HepG2 (cell line): ENCODE measurements at regions not wholly inside any gene's neighbourhood (a gene's known extent, or its start where the extent isn't known, plus 50 kb on each side); places are given as distances from the start of the nearest gene placed in this dataset.

ENCODE experiments used
- ATAC-seq: fragments of 200-7000 bp; cut with Tn5 transposase; 3 replicates; pipeline ENCODE4 v1.9.1; 2020; ENCODE audit warnings: mild to moderate bottlenecking, moderate library complexity
- BruUV-seq: library from RNA; stranded (reverse); fragments of 400-500 nt; replicated peaks from 2 replicates; lab custom pipeline; 2021; lab: Mats Ljungman, UMichigan
- CTCF ChIA-PET: fragments of 300-600 bp; formaldehyde crosslinking; extraction: SDS; loops from one replicate; lab custom pipeline; 2021; ENCODE audit warnings: low total read pairs, inconsistent platforms, low intra/inter-chr PET ratio; lab: Yijun Ruan, JAX
- POLR2A ChIA-PET: fragments of 350-600 bp; sonication (Branson Sonifier 250); formaldehyde crosslinking; loops from one replicate; lab custom pipeline; 2020; ENCODE audit warnings: antibody characterized with exemption, inconsistent platforms; lab: Yijun Ruan, JAX
- DNase-seq: peaks from one replicate; pipeline ENCODE4 v3.0.0-alpha.2; 2015; ENCODE audit warnings: low spot score
- FAIRE-seq: peaks from 3 replicates; lab custom pipeline; 2011; peaks lifted over from hg19 to GRCh38; lab: Jason Lieb, UNC
- H2AFZ ChIP-seq: one replicate; pipeline ENCODE4 v1.6.1; 2011; ENCODE audit warnings: low read length, inconsistent platforms
- H3K27ac ChIP-seq: fragments of 300-600 bp; 3 replicates; pipeline ENCODE4 v1.8.0; 2011; ENCODE audit warnings: mixed run types, mild to moderate bottlenecking, mixed read lengths, low read length, inconsistent platforms; ENCODE audit not compliant: insufficient read depth; ENCODE audit errors: extremely low read length
- H3K27me3 ChIP-seq, 2 experiments: fragments of 200-600 bp in 1 of 2; 2 replicates in 1 of 2; 3 replicates in 1 of 2; pipeline versions ENCODE4 v1.6.0 to v1.8.0; 2011; ENCODE audit warnings: low read length in 2 of 2, mild to moderate bottlenecking in 2 of 2, moderate library complexity in 2 of 2, inconsistent platforms in 1 of 2; ENCODE audit not compliant: insufficient read depth in 2 of 2, control insufficient read depth in 1 of 2
- H3K36me3 ChIP-seq, 2 experiments: fragments of 200-600 bp in 1 of 2; replicated peaks in 1 of 2; 2 replicates in 1 of 2; 3 replicates in 1 of 2; pipeline versions ENCODE4 v1.5.1 to v1.8.0; 2011; ENCODE audit warnings: low read length in 2 of 2, inconsistent platforms in 1 of 2; ENCODE audit not compliant: insufficient read depth in 2 of 2, control insufficient read depth in 1 of 2
- H3K4me1 ChIP-seq: 2 replicates; pipeline ENCODE4 v1.5.1; 2012; ENCODE audit warnings: low read length, inconsistent platforms; ENCODE audit not compliant: insufficient read depth
- H3K4me2 ChIP-seq: 2 replicates; pipeline ENCODE4 v1.6.0; 2011; ENCODE audit warnings: low read depth, low read length, inconsistent platforms
- H3K4me3 ChIP-seq, 3 experiments: fragments of 200-600 bp in 1 of 3; sonication (generic), shearing (Covaris generic) in 1 of 3; replicated peaks in 1 of 3; 2 replicates each; pipeline ENCODE4 v1.5.1; 2011 to 2016; ENCODE audit warnings: low read length in 3 of 3, inconsistent platforms in 2 of 3, low read depth in 2 of 3, mild to moderate bottlenecking in 2 of 3, control low read depth in 1 of 3, mixed read lengths in 1 of 3; ENCODE audit not compliant: insufficient read depth in 1 of 3
- H3K79me2 ChIP-seq: one replicate; pipeline ENCODE4 v1.6.1; 2011; ENCODE audit warnings: low read length, inconsistent platforms; ENCODE audit not compliant: insufficient read depth
- H3K9ac ChIP-seq: 2 replicates; pipeline ENCODE4 v1.6.0; 2011; ENCODE audit warnings: mild to moderate bottlenecking, low read depth, low read length, inconsistent platforms; ENCODE audit not compliant: insufficient read depth
- H3K9me3 ChIP-seq: 2 replicates; pipeline ENCODE4 v1.5.1; 2012; ENCODE audit warnings: mild to moderate bottlenecking, low read length
- H4K20me1 ChIP-seq: 2 replicates; pipeline ENCODE4 v1.6.0; 2011; ENCODE audit warnings: inconsistent platforms, mild to moderate bottlenecking, low read length, moderate library complexity; ENCODE audit not compliant: insufficient read depth
- GLI4 ChIP-seq: sonication (generic); formaldehyde crosslinking; IDR thresholded peaks from 2 replicates; pipeline ENCODE4 v1.5.1; 2020; ENCODE audit warnings: missing genetic modification reagents, mild to moderate bottlenecking, moderate library complexity, borderline replicate concordance
- HHEX ChIP-seq: IDR thresholded peaks from 2 replicates; pipeline ENCODE4 v1.6.1; 2016; ENCODE audit warnings: control low read depth
- HMGA1 ChIP-seq: sonication (generic); formaldehyde crosslinking; conservative IDR thresholded peaks from 2 replicates; pipeline ENCODE4 v1.4.0; 2020; ENCODE audit warnings: missing genetic modification reagents
- KDM6A ChIP-seq: IDR thresholded peaks from 2 replicates; pipeline ENCODE4 v1.6.1; 2016; ENCODE audit warnings: low read depth
- MAF1 ChIP-seq: sonication (generic); formaldehyde crosslinking; IDR thresholded peaks from 2 replicates; pipeline ENCODE4 v1.5.0; 2020; ENCODE audit warnings: missing genetic modification reagents, borderline replicate concordance
- MLLT10 ChIP-seq: sonication (generic); formaldehyde crosslinking; IDR thresholded peaks from 2 replicates; pipeline ENCODE4 v1.4.0; 2020; ENCODE audit warnings: missing genetic modification reagents
- POLR2AphosphoS5 ChIP-seq: IDR thresholded peaks from 2 replicates; pipeline ENCODE4 v1.6.1; 2012; ENCODE audit warnings: low read depth, low read length
- PREB ChIP-seq: sonication (generic); formaldehyde crosslinking; IDR thresholded peaks from 2 replicates; pipeline ENCODE4 v1.4.0; 2020; ENCODE audit warnings: missing genetic modification reagents
- RBAK ChIP-seq: sonication (generic); formaldehyde crosslinking; IDR thresholded peaks from 2 replicates; pipeline ENCODE4 v1.5.1; 2020; ENCODE audit warnings: mild to moderate bottlenecking, missing genetic modification reagents
- STAG1 ChIP-seq: sonication (generic); formaldehyde crosslinking; IDR thresholded peaks from 2 replicates; pipeline ENCODE4 v1.4.0; 2020; ENCODE audit warnings: missing genetic modification reagents
- SYNCRIP ChIP-seq: fragments of 200-400 bp; formaldehyde crosslinking; IDR thresholded peaks from 2 replicates; pipeline ENCODE4 v1.6.1; 2018; ENCODE audit warnings: mild to moderate bottlenecking, low read depth, low read length; ENCODE audit not compliant: insufficient read depth
- ZBTB34 ChIP-seq: sonication (generic); formaldehyde crosslinking; IDR thresholded peaks from 2 replicates; pipeline ENCODE4 v1.8.0; 2022; ENCODE audit warnings: mild to moderate bottlenecking, missing genetic modification reagents
- ZFYVE20 ChIP-seq: sonication (generic); formaldehyde crosslinking; IDR thresholded peaks from 2 replicates; pipeline ENCODE4 v1.8.0; 2023; ENCODE audit warnings: low read depth, mild to moderate bottlenecking, moderate library complexity, missing genetic modification reagents, borderline replicate concordance
- ZNF263 ChIP-seq: sonication (generic); formaldehyde crosslinking; IDR thresholded peaks from 2 replicates; pipeline ENCODE4 v1.4.0; 2020; ENCODE audit warnings: missing genetic modification reagents
- ZNF562 ChIP-seq: sonication (generic); formaldehyde crosslinking; IDR thresholded peaks from 2 replicates; pipeline ENCODE4 v1.8.0; 2022; ENCODE audit warnings: missing genetic modification reagents, borderline replicate concordance
- ZNF570 ChIP-seq: sonication (generic); formaldehyde crosslinking; IDR thresholded peaks from 2 replicates; pipeline ENCODE4 v1.4.0; 2020; ENCODE audit warnings: mild to moderate bottlenecking, missing genetic modification reagents, borderline replicate concordance
- ZNF629 ChIP-seq: sonication (generic); formaldehyde crosslinking; conservative IDR thresholded peaks from 2 replicates; pipeline ENCODE4 v1.5.0; 2020; ENCODE audit warnings: missing genetic modification reagents
- ZNF720 ChIP-seq: sonication (generic); formaldehyde crosslinking; IDR thresholded peaks from 2 replicates; pipeline ENCODE4 v1.4.0; 2020; ENCODE audit warnings: missing genetic modification reagents
- WGBS: methylation state at CpG from one replicate; pipeline ENCODE4 v1.1.6; 2017; ENCODE audit warnings: low lambda C conversion rate; 5-methylcytosine and 5-hydroxymethylcytosine counted together
- in situ Hi-C: cut with HindIII; loops from 2 replicates; pipeline ENCODE4 v1.10.0; 2017; ENCODE audit warnings: low pct_unique_long_range_greater_than_20kb; ENCODE audit not compliant: extremely low pct_ligation_motif_present
- intact Hi-C: fragments of 100-400 bp; cut with micrococcal nuclease; formaldehyde crosslinking; loops from one replicate; pipeline ENCODE4 v1.10.0; 2022; ENCODE audit not compliant: unreplicated experiment

GRCh38 chr3:111321786-111322185, 220.2 kb upstream of the CD96 start:
- Histone ChIP-seq H3K36me3 (no peaks in the 10 kb centered on the region), H3K9me3 (no peaks in the 10 kb centered on the region), H4K20me1 (no peaks in the 10 kb centered on the region), H2AFZ (no peak overlapping the region), H3K4me3 (no peak overlapping the region), H3K4me2 (no peak overlapping the region), H3K79me2 (no peaks in the 10 kb centered on the region), H3K27me3 (no peaks in the 10 kb centered on the region), H3K9ac (no peak overlapping the region), H3K27ac (no peak overlapping the region), H3K4me1 (no peaks in the 10 kb centered on the region)
- ATAC-seq = no peak
- no TSS peak for BruUV-seq
- CTCF ChIA-PET = no interaction called here
- WGBS = 15% methylated on average over 4 of the region's 4 CpGs
- FAIRE-seq = no peak
- in situ Hi-C loops (no loop called here), intact Hi-C loops (no loop called here)
- POLR2A ChIA-PET = no interaction called here
- no peak for DNase-seq
- TF ChIP-seq STAG1 (CRISPR knock-in tag) = no peak
- no peak for TF ChIP-seq ZNF570 (CRISPR knock-in tag)
- TF ChIP-seq POLR2AphosphoS5 = no peak
- no peak for TF ChIP-seq ZNF720 (CRISPR knock-in tag)
- no peak for TF ChIP-seq ZBTB34 (CRISPR knock-in tag)
- TF ChIP-seq KDM6A (CRISPR knock-in tag) = no peak
- no peak for TF ChIP-seq PREB
- TF ChIP-seq ZFYVE20 (CRISPR knock-in tag) = no peak
- no peak for TF ChIP-seq GLI4 (CRISPR knock-in tag)
- TF ChIP-seq HMGA1 (CRISPR knock-in tag) = no peak
- no peak for TF ChIP-seq HHEX
- TF ChIP-seq SYNCRIP = no peak
- TF ChIP-seq ZNF629 (CRISPR knock-in tag) = no peak
- no peak for TF ChIP-seq ZNF562 (CRISPR knock-in tag)
- TF ChIP-seq RBAK = no peak
- no peak for TF ChIP-seq ZNF263
- no peak for TF ChIP-seq MLLT10 (CRISPR knock-in tag)
- no peak for TF ChIP-seq MAF1
